Neural cell (in vitro differentiated cells): ENCODE measurements at regions not wholly inside any gene's neighbourhood (a gene's known extent, or its start where the extent isn't known, plus 50 kb on each side); places are given as distances from the start of the nearest gene placed in this dataset.

Experiments used
- H2AFZ ChIP-seq: fragments of 200-600, 300-800 bp; sonication (generic), shearing (Covaris generic); 2 replicates; pipeline ENCODE4 v1.6.0; 2014; ENCODE audit warnings: low read depth, mild to moderate bottlenecking, antibody characterized with exemption, low read length, moderate library complexity
- H3F3A ChIP-seq: fragments of 200-600 bp; shearing (Covaris generic); 2 replicates; pipeline ENCODE4 v1.6.1; 2016; ENCODE audit warnings: mild to moderate bottlenecking, moderate library complexity, mixed read lengths, antibody characterized with exemption, low read length; ENCODE audit not compliant: insufficient read depth, poor library complexity, severe bottlenecking
- H3K27ac ChIP-seq: fragments of 200-600, 300-800 bp; sonication (generic), shearing (Covaris generic); 2 replicates; pipeline ENCODE4 v1.5.1; 2014; ENCODE audit warnings: mild to moderate bottlenecking, low read length, moderate library complexity
- H3K27me3 ChIP-seq: fragments of 300-800, 200-600 bp; sonication (generic), shearing (Covaris generic); 2 replicates; pipeline ENCODE4 v1.6.0; 2014; ENCODE audit warnings: mild to moderate bottlenecking, low read depth, low read length, moderate library complexity; ENCODE audit not compliant: insufficient read depth
- H3K36me3 ChIP-seq: fragments of 300-800, 200-600 bp; sonication (generic), shearing (Covaris generic); 2 replicates; pipeline ENCODE4 v1.5.1; 2014; ENCODE audit warnings: mild to moderate bottlenecking, antibody characterized with exemption, low read length, moderate library complexity; ENCODE audit not compliant: insufficient read depth
- H3K4me2 ChIP-seq: fragments of 300-800, 200-600 bp; sonication (generic), shearing (Covaris generic); 2 replicates; pipeline ENCODE4 v1.6.0; 2014; ENCODE audit warnings: mild to moderate bottlenecking, low read length
- H3K4me3 ChIP-seq: fragments of 300-800, 200-600 bp; sonication (generic), shearing (Covaris generic); 2 replicates; pipeline ENCODE4 v1.5.1; 2014; ENCODE audit warnings: mild to moderate bottlenecking, low read length, moderate library complexity
- H3K79me2 ChIP-seq: fragments of 200-600 bp; shearing (Covaris generic); replicated peaks from 2 replicates; pipeline ENCODE4 v1.6.0; 2014; ENCODE audit warnings: mild to moderate bottlenecking, low read length, moderate library complexity; ENCODE audit not compliant: insufficient read depth
- H3K9ac ChIP-seq: fragments of 300-800, 200-600 bp; sonication (generic), shearing (Covaris generic); 2 replicates; pipeline ENCODE4 v1.6.1; 2016; ENCODE audit warnings: mild to moderate bottlenecking, low read length, mixed read lengths
- H3K9me2 ChIP-seq: fragments of 200-600 bp; shearing (Covaris generic); 2 replicates; pipeline ENCODE4 v1.6.1; 2016; ENCODE audit warnings: mild to moderate bottlenecking, low read length, mixed read lengths; ENCODE audit not compliant: insufficient read depth
- H3K9me3 ChIP-seq: fragments of 200-600, 300-800 bp; sonication (generic), shearing (Covaris generic); 2 replicates; pipeline ENCODE4 v1.6.1; 2016; ENCODE audit warnings: mild to moderate bottlenecking, mixed run types, low read length, moderate library complexity, mixed read lengths
- H4K20me1 ChIP-seq: fragments of 200-600 bp; shearing (Covaris generic); 2 replicates; pipeline ENCODE4 v1.6.1; 2016; ENCODE audit warnings: mild to moderate bottlenecking, mixed run types; ENCODE audit not compliant: insufficient read depth
- EP300 ChIP-seq: fragments of 450-650 bp; conservative IDR thresholded peaks from 2 replicates; pipeline ENCODE4 v1.6.1; 2014; ENCODE audit warnings: antibody characterized with exemption, mild to moderate bottlenecking, moderate library complexity; ENCODE audit not compliant: poor library complexity, severe bottlenecking
- EZH2 ChIP-seq: fragments of 200-600, 300-800 bp; shearing (Covaris generic), sonication (generic); IDR thresholded peaks from 2 replicates; pipeline ENCODE4 v1.6.1; 2014; ENCODE audit warnings: antibody characterized with exemption, low read length, borderline replicate concordance, mild to moderate bottlenecking; ENCODE audit not compliant: insufficient read depth, poor library complexity, severe bottlenecking
- MXI1 ChIP-seq: fragments of 450-650 bp; conservative IDR thresholded peaks from 2 replicates; pipeline ENCODE4 v1.6.1; 2014; ENCODE audit warnings: antibody characterized with exemption, mild to moderate bottlenecking; ENCODE audit not compliant: poor library complexity, severe bottlenecking
- POLR2AphosphoS5 ChIP-seq: IDR thresholded peaks from 2 replicates; pipeline ENCODE4 v1.6.1; 2012
- RAD21 ChIP-seq: fragments of 450-650 bp; conservative IDR thresholded peaks from 2 replicates; pipeline ENCODE4 v1.6.1; 2014; ENCODE audit warnings: antibody characterized with exemption, mild to moderate bottlenecking, moderate library complexity
- SMC3 ChIP-seq: fragments of 450-650 bp; conservative IDR thresholded peaks from 2 replicates; pipeline ENCODE4 v1.6.1; 2014; ENCODE audit warnings: antibody characterized with exemption, mild to moderate bottlenecking, moderate library complexity; ENCODE audit not compliant: poor library complexity
- TAF1 ChIP-seq: IDR thresholded peaks from 2 replicates; pipeline ENCODE4 v1.6.1; 2012; ENCODE audit warnings: low read depth
- TF ChIP-seq, protein P1 (sequence below): fragments of 450-650 bp; IDR thresholded peaks from 2 replicates; pipeline ENCODE4 v1.5.1; 2014; ENCODE audit warnings: antibody characterized with exemption, mild to moderate bottlenecking, moderate library complexity; ENCODE audit not compliant: poor library complexity, severe bottlenecking
- TF ChIP-seq, protein P2 (sequence below): IDR thresholded peaks from 2 replicates; pipeline ENCODE4 v1.6.1; 2012; ENCODE audit warnings: borderline replicate concordance

DNA sequence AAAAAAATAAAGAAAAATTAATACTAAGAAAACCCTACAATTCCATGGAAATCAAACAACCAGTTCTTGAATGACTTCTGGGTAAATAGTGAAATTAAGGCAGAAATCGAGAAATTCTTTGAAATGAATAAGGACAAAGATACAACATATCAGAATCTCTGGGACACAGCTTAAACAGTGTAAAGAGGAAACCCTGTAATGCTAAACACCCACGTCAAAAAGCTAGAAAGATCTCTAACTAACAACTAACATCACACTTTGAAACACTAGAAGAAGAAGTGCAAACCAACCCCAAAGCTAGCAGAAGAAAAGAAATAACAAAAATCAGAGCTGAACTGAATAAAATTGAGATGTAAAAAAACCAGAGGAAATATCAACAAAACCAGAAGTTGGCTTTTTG lies 114.6 kb upstream of the CD180 start:
- H3K27ac ChIP-seq: no peak overlapping the region
- H3K9me2 ChIP-seq: no peaks in the 10 kb centered on the region
- H4K20me1 ChIP-seq: no peaks in the 10 kb centered on the region
- H3K9ac ChIP-seq: no peak overlapping the region
- H2AFZ ChIP-seq: no peak overlapping the region
- H3K79me2 ChIP-seq: no peaks in the 10 kb centered on the region
- H3K9me3 ChIP-seq: no peaks in the 10 kb centered on the region
- no peak overlapping the region for H3K4me3 ChIP-seq
- no peak overlapping the region for H3K4me2 ChIP-seq
- no peaks in the 10 kb centered on the region for H3K36me3 ChIP-seq
- no peaks in the 10 kb centered on the region for H3K27me3 ChIP-seq
- TF ChIP-seq POLR2AphosphoS5: no peak
- TF ChIP-seq, protein P1, sequence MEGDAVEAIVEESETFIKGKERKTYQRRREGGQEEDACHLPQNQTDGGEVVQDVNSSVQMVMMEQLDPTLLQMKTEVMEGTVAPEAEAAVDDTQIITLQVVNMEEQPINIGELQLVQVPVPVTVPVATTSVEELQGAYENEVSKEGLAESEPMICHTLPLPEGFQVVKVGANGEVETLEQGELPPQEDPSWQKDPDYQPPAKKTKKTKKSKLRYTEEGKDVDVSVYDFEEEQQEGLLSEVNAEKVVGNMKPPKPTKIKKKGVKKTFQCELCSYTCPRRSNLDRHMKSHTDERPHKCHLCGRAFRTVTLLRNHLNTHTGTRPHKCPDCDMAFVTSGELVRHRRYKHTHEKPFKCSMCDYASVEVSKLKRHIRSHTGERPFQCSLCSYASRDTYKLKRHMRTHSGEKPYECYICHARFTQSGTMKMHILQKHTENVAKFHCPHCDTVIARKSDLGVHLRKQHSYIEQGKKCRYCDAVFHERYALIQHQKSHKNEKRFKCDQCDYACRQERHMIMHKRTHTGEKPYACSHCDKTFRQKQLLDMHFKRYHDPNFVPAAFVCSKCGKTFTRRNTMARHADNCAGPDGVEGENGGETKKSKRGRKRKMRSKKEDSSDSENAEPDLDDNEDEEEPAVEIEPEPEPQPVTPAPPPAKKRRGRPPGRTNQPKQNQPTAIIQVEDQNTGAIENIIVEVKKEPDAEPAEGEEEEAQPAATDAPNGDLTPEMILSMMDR: no peak
- TF ChIP-seq, protein P2, sequence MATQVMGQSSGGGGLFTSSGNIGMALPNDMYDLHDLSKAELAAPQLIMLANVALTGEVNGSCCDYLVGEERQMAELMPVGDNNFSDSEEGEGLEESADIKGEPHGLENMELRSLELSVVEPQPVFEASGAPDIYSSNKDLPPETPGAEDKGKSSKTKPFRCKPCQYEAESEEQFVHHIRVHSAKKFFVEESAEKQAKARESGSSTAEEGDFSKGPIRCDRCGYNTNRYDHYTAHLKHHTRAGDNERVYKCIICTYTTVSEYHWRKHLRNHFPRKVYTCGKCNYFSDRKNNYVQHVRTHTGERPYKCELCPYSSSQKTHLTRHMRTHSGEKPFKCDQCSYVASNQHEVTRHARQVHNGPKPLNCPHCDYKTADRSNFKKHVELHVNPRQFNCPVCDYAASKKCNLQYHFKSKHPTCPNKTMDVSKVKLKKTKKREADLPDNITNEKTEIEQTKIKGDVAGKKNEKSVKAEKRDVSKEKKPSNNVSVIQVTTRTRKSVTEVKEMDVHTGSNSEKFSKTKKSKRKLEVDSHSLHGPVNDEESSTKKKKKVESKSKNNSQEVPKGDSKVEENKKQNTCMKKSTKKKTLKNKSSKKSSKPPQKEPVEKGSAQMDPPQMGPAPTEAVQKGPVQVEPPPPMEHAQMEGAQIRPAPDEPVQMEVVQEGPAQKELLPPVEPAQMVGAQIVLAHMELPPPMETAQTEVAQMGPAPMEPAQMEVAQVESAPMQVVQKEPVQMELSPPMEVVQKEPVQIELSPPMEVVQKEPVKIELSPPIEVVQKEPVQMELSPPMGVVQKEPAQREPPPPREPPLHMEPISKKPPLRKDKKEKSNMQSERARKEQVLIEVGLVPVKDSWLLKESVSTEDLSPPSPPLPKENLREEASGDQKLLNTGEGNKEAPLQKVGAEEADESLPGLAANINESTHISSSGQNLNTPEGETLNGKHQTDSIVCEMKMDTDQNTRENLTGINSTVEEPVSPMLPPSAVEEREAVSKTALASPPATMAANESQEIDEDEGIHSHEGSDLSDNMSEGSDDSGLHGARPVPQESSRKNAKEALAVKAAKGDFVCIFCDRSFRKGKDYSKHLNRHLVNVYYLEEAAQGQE: no peak
- no peak for TF ChIP-seq SMC3
- TF ChIP-seq EP300: no peak
- no peak for TF ChIP-seq MXI1
- no peak for TF ChIP-seq EZH2
- TF ChIP-seq TAF1: no peak
- TF ChIP-seq RAD21: no peak
- no peaks in the 10 kb centered on the region for H3F3A ChIP-seq

DNA sequence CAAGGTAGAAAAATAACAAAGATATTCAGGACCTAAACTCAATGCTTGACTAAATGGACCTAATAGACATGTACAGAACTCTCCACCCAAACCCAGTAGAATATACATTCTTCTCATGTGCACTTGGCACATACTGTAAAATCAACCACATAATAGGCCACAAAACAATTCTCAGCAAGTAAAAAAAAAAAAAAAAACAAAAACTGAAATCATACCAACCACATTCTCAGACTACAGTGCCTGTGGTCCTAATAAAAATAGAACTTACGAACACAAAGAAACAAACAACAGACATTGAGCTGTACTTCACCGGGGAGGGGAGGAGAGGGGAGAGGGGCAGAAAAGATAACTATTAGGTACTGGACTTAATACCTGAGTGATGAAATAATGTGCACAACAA lies 114.1 kb upstream of the CD180 start:
- H3K4me2 ChIP-seq: no peak overlapping the region
- H3K9ac ChIP-seq: no peak overlapping the region
- H3K27me3 ChIP-seq: no peaks in the 10 kb centered on the region
- no peaks in the 10 kb centered on the region for H3K9me3 ChIP-seq
- no peaks in the 10 kb centered on the region for H3F3A ChIP-seq
- H3K9me2 ChIP-seq: no peaks in the 10 kb centered on the region
- no peak overlapping the region for H2AFZ ChIP-seq
- H3K36me3 ChIP-seq: no peaks in the 10 kb centered on the region
- no peak overlapping the region for H3K27ac ChIP-seq
- H3K79me2 ChIP-seq: no peaks in the 10 kb centered on the region
- no peak overlapping the region for H3K4me3 ChIP-seq
- TF ChIP-seq EP300: no peak
- TF ChIP-seq TAF1: no peak
- TF ChIP-seq RAD21: no peak
- TF ChIP-seq SMC3: no peak
- TF ChIP-seq, protein P1: no peak
- TF ChIP-seq, protein P2: no peak
- TF ChIP-seq POLR2AphosphoS5: no peak
- TF ChIP-seq MXI1: no peak
- TF ChIP-seq EZH2: no peak
- H4K20me1 ChIP-seq: no peaks in the 10 kb centered on the region
